ENCODE measurements at regions not wholly inside any gene's neighbourhood (a gene's known extent, or its start where the extent isn't known, plus 50 kb on each side); places are given as distances from the start of the nearest gene placed in this dataset.

- TF ChIP-seq CTCF (IDR thresholded peaks at IDR 0.05) (no peak), POLR2A (IDR thresholded peaks at IDR 0.05) (no peak)
Measured at GRCh38 chrX:39931529-39932282, 166.1 kb downstream of the BCOR start.

All from body of pancreas (tissue), 4 donors.